ENCODE measurements at regions not wholly inside any gene's neighbourhood (a gene's known extent, or its start where the extent isn't known, plus 50 kb on each side); places are given as distances from the start of the nearest gene placed in this dataset.

GRCh38 chrX:39121903-39122302, 320.6 kb downstream of the MID1IP1 start:
- H3K9me3 ChIP-seq, result no peaks in the 10 kb centered on the region
- DNase-seq, result no peak
- WGBS, 5 donors, result 74 to 100% (median 84%) methylated on average over 1 of the region's 1 CpG
- no peak overlapping the region for H3K4me3 ChIP-seq
- intact Hi-C loops (cut with DNase I; ENCODE audit: low total_unique reads), result no loop called here
- H3K27me3 ChIP-seq (replicated peaks in 1 of 7), result peaks cover 0 to 17% (median 0%) of the 10 kb centered on the region in 7 donors
- TF ChIP-seq POLR2AphosphoS5 (IDR thresholded peaks at IDR 0.05) (no peak), POLR2A (IDR thresholded peaks at IDR 0.05) (no peak), CTCF (IDR thresholded peaks at IDR 0.05 in 8 of 11, conservative IDR thresholded peaks at IDR 0.05 in 3 of 11) (no peak)
- no peak overlapping the region for H3K27ac ChIP-seq
- no peaks in the 10 kb centered on the region for H3K4me1 ChIP-seq
- H3K36me3 ChIP-seq, result no peaks in the 10 kb centered on the region

GRCh38 chrX:39125834-39126233, 324.6 kb downstream of the MID1IP1 start:
- no peak for DNase-seq
- intact Hi-C loops (cut with DNase I; ENCODE audit: low total_unique reads), result no loop called here
- no peaks in the 10 kb centered on the region for H3K36me3 ChIP-seq

GRCh38 chrX:39133971-39134370, 332.7 kb downstream of the MID1IP1 start:
- Histone ChIP-seq H3K36me3 (no peaks in the 10 kb centered on the region), H3K9me3 (peaks cover 0 to 3% (median 0%) of the 10 kb centered on the region in 8 donors), H3K27ac (no peak overlapping the region), H3K27me3 (replicated peaks in 1 of 7) (no peaks in the 10 kb centered on the region), H3K4me3 (no peak overlapping the region), H3K4me1 (no peaks in the 10 kb centered on the region)
- TF ChIP-seq CTCF (IDR thresholded peaks at IDR 0.05 in 8 of 11, conservative IDR thresholded peaks at IDR 0.05 in 3 of 11) (peak in 5 of 11 experiments; percentile 19 to 50 (median 24)), POLR2AphosphoS5 (IDR thresholded peaks at IDR 0.05) (no peak)
- intact Hi-C loops (cut with DNase I; ENCODE audit: low total_unique reads), result no loop called here
- 28 to 70% (median 52%) methylated on average over 2 of the region's 2 CpGs for WGBS, 5 donors
- DNase-seq, result peak; percentile 79

More at GRCh38 chrX:39125834-39126233, 324.6 kb downstream of the MID1IP1 start:
- TF ChIP-seq POLR2A (IDR thresholded peaks at IDR 0.05) (no peak), POLR2AphosphoS5 (IDR thresholded peaks at IDR 0.05) (no peak), CTCF (IDR thresholded peaks at IDR 0.05 in 8 of 11, conservative IDR thresholded peaks at IDR 0.05 in 3 of 11) (no peak)
- WGBS, 5 donors, result 57 to 93% (median 81%) methylated on average over 1 of the region's 1 CpG
- no peak overlapping the region for H3K27ac ChIP-seq
- no peaks in the 10 kb centered on the region for H3K4me1 ChIP-seq
- no peaks in the 10 kb centered on the region for H3K9me3 ChIP-seq
- H3K4me3 ChIP-seq, result no peak overlapping the region
- peaks cover 0 to 14% (median 0%) of the 10 kb centered on the region in 7 donors for H3K27me3 ChIP-seq (replicated peaks in 1 of 7)

- H3K27ac ChIP-seq, result no peak overlapping the region
- H3K9me3 ChIP-seq, result no peaks in the 10 kb centered on the region
- no peak overlapping the region for H3K4me3 ChIP-seq
- intact Hi-C loops (cut with DNase I; ENCODE audit: low total_unique reads), result no loop called here
- no peaks in the 10 kb centered on the region for H3K4me1 ChIP-seq
- TF ChIP-seq CTCF (IDR thresholded peaks at IDR 0.05 in 8 of 11, conservative IDR thresholded peaks at IDR 0.05 in 3 of 11) (no peak), POLR2AphosphoS5 (IDR thresholded peaks at IDR 0.05) (no peak), POLR2A (IDR thresholded peaks at IDR 0.05) (no peak)
- H3K36me3 ChIP-seq, result no peaks in the 10 kb centered on the region
- 53 to 94% (median 73%) methylated on average over 3 of the region's 3 CpGs for WGBS, 5 donors
- no peaks in the 10 kb centered on the region for H3K27me3 ChIP-seq (replicated peaks in 1 of 7)
- no peak for DNase-seq
Measured at GRCh38 chrX:39137363-39137954, 336.2 kb downstream of the MID1IP1 start.

Data from spleen (tissue), 11 donors.